DOHH2 (cell line): ENCODE measurements at regions not wholly inside any gene's neighbourhood (a gene's known extent, or its start where the extent isn't known, plus 50 kb on each side); places are given as distances from the start of the nearest gene placed in this dataset.

Experiments
- H3F3A ChIP-seq: fragments of 200-600 bp; sonication (generic), shearing (Covaris generic); 2 replicates; pipeline ENCODE4 v1.6.0; 2016; ENCODE audit warnings: antibody characterized with exemption, mild to moderate bottlenecking; ENCODE audit not compliant: control insufficient read depth, insufficient read depth
- H3K27ac ChIP-seq: fragments of 200-600 bp; sonication (generic); 2 replicates; pipeline ENCODE4 v1.5.1; 2014; ENCODE audit warnings: low read depth, mild to moderate bottlenecking, low read length, moderate library complexity
- H3K27me3 ChIP-seq: fragments of 200-600 bp; sonication (generic); 2 replicates; pipeline ENCODE4 v1.6.1; 2014; ENCODE audit warnings: mild to moderate bottlenecking, low read length, mixed read lengths; ENCODE audit not compliant: control insufficient read depth
- H3K36me3 ChIP-seq: fragments of 200-600 bp; sonication (generic); 2 replicates; pipeline ENCODE4 v1.6.1; 2014; ENCODE audit warnings: mild to moderate bottlenecking, low read length, moderate library complexity, mixed read lengths; ENCODE audit not compliant: control insufficient read depth
- H3K4me1 ChIP-seq: fragments of 200-600 bp; sonication (generic); 2 replicates; pipeline ENCODE4 v1.6.1; 2014; ENCODE audit warnings: mild to moderate bottlenecking, low read length, mixed read lengths; ENCODE audit not compliant: control insufficient read depth
- H3K4me2 ChIP-seq: fragments of 200-600 bp; sonication (generic); 2 replicates; pipeline ENCODE4 v1.6.0; 2014; ENCODE audit warnings: mild to moderate bottlenecking, low read length, moderate library complexity
- H3K4me3 ChIP-seq: fragments of 200-600 bp; sonication (generic); 2 replicates; pipeline ENCODE4 v1.5.1; 2014; ENCODE audit warnings: mild to moderate bottlenecking, low read length, mixed read lengths
- H3K79me2 ChIP-seq: fragments of 200-600 bp; sonication (generic); 2 replicates; pipeline ENCODE4 v1.6.1; 2014; ENCODE audit warnings: mild to moderate bottlenecking, low read length, mixed read lengths; ENCODE audit not compliant: control insufficient read depth
- H3K9me2 ChIP-seq: fragments of 200-600 bp; sonication (generic); replicated peaks from 2 replicates; pipeline ENCODE4 v1.6.1; 2014; ENCODE audit warnings: mild to moderate bottlenecking, low read length, mixed read lengths; ENCODE audit not compliant: control insufficient read depth
- H3K9me3 ChIP-seq: fragments of 200-600 bp; sonication (generic); 2 replicates; pipeline ENCODE4 v1.6.1; 2014; ENCODE audit warnings: antibody characterized with exemption, low read length, mixed read lengths; ENCODE audit not compliant: control insufficient read depth, insufficient read depth
- H4K20me1 ChIP-seq: fragments of 200-600 bp; sonication (generic); 2 replicates; pipeline ENCODE4 v1.6.0; 2014; ENCODE audit warnings: low read depth, mild to moderate bottlenecking, antibody characterized with exemption, low read length, moderate library complexity; ENCODE audit not compliant: control insufficient read depth, insufficient read depth
- CTCF ChIP-seq: fragments of 200-600 bp; sonication (generic); IDR thresholded peaks from one replicate; pipeline ENCODE4 v1.5.1; 2014; ENCODE audit warnings: antibody characterized with exemption, mild to moderate bottlenecking, low read depth, low read length; ENCODE audit not compliant: poor library complexity, severe bottlenecking
- EZH2phosphoT487 ChIP-seq: fragments of 200-600 bp; sonication (generic); IDR thresholded peaks from 2 replicates; pipeline ENCODE4 v1.6.1; 2017; ENCODE audit warnings: borderline replicate concordance, mild to moderate bottlenecking, antibody characterized with exemption, low read length, moderate library complexity, mixed read lengths

- Histone ChIP-seq H3K4me3 (no peak overlapping the region), H3K4me1 (no peaks in the 10 kb centered on the region), H3K9me2 (no peaks in the 10 kb centered on the region; the same call in 1 of the 2 replicates), H3K27ac (no peak overlapping the region), H3K4me2 (no peak overlapping the region), H3K36me3 (no peaks in the 10 kb centered on the region), H3K79me2 (no peaks in the 10 kb centered on the region), H3K27me3 (no peaks in the 10 kb centered on the region), H3K9me3 (no peaks in the 10 kb centered on the region), H3F3A (no peaks in the 10 kb centered on the region), H4K20me1 (no peaks in the 10 kb centered on the region)
- no peak for TF ChIP-seq CTCF
- no peak for TF ChIP-seq EZH2phosphoT487
Observed at GRCh38 chr7:9201928-9202327, 768.5 kb downstream of the NXPH1 start.

- H3F3A ChIP-seq: no peaks in the 10 kb centered on the region
- no peaks in the 10 kb centered on the region for H4K20me1 ChIP-seq
- H3K27me3 ChIP-seq: no peaks in the 10 kb centered on the region
- H3K79me2 ChIP-seq: no peaks in the 10 kb centered on the region
- H3K4me1 ChIP-seq: no peaks in the 10 kb centered on the region
- H3K9me3 ChIP-seq: no peaks in the 10 kb centered on the region
- TF ChIP-seq EZH2phosphoT487 (no peak), CTCF (no peak)
- H3K4me2 ChIP-seq: no peak overlapping the region
- H3K9me2 ChIP-seq: no peaks in the 10 kb centered on the region; the same call in 1 of the 2 replicates
- H3K36me3 ChIP-seq: no peaks in the 10 kb centered on the region
- no peak overlapping the region for H3K27ac ChIP-seq
- H3K4me3 ChIP-seq: no peak overlapping the region
Observed at GRCh38 chr7:9204571-9204970, 771.2 kb downstream of the NXPH1 start.

GRCh38 chr7:9210114-9210513, 776.7 kb downstream of the NXPH1 start:
- Histone ChIP-seq H3K79me2 (no peaks in the 10 kb centered on the region), H3K4me2 (no peak overlapping the region), H3F3A (no peaks in the 10 kb centered on the region), H3K27me3 (no peaks in the 10 kb centered on the region), H3K4me3 (no peak overlapping the region), H3K36me3 (no peaks in the 10 kb centered on the region), H4K20me1 (no peaks in the 10 kb centered on the region), H3K9me3 (no peaks in the 10 kb centered on the region), H3K9me2 (no peaks in the 10 kb centered on the region), H3K4me1 (no peaks in the 10 kb centered on the region), H3K27ac (no peak overlapping the region)
- no peak for TF ChIP-seq EZH2phosphoT487
- no peak for TF ChIP-seq CTCF

GRCh38 chr7:9217204-9217603, 783.8 kb downstream of the NXPH1 start:
- Histone ChIP-seq H3K4me2 (no peak overlapping the region), H4K20me1 (no peaks in the 10 kb centered on the region), H3K4me1 (no peaks in the 10 kb centered on the region), H3F3A (no peaks in the 10 kb centered on the region), H3K79me2 (no peaks in the 10 kb centered on the region), H3K27me3 (no peaks in the 10 kb centered on the region), H3K36me3 (no peaks in the 10 kb centered on the region), H3K27ac (no peak overlapping the region), H3K9me3 (no peaks in the 10 kb centered on the region), H3K4me3 (no peak overlapping the region), H3K9me2 (no peaks in the 10 kb centered on the region)
- TF ChIP-seq EZH2phosphoT487 (no peak), CTCF (no peak)
